ENCODE measurements at regions not wholly inside any gene's neighbourhood (a gene's known extent, or its start where the extent isn't known, plus 50 kb on each side); places are given as distances from the start of the nearest gene placed in this dataset.

DNA sequence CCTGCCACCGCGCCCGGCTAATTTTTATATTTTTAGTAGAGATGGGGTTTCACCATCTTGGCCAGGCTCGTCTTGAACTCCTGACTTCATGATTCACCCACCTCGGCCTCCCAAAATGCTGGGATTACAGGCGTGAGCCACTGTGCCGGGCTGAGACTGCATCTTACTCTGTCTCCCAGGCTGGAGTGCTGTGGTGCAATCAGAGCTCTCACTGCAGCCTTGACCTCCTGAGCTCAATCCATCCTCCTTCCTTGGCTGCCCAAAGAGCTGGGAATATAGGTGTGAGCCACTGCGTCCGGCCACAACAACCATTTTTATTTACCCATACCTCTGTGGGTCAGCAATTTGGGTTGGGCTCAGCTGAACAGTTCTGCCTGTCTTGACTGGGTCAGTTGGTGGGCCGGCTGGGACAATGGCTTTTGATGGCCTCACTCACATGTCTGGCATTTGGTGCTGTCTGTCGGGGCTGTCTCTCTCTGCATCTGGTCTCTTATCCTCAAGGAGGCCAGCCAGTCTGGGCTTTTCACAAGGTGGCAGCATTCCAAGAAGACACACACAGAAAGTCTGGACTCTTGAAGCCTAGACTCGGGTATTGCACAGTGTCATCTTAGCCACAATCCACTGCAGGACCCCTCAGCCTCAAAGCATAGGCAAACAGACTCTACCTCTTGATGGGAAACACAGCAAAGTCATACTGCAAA lies 116.8 kb upstream of the GATA6 start:
- no peak for DNase-seq (ENCODE audit: extremely low read depth, low read depth)
- TF ChIP-seq, protein P1, sequence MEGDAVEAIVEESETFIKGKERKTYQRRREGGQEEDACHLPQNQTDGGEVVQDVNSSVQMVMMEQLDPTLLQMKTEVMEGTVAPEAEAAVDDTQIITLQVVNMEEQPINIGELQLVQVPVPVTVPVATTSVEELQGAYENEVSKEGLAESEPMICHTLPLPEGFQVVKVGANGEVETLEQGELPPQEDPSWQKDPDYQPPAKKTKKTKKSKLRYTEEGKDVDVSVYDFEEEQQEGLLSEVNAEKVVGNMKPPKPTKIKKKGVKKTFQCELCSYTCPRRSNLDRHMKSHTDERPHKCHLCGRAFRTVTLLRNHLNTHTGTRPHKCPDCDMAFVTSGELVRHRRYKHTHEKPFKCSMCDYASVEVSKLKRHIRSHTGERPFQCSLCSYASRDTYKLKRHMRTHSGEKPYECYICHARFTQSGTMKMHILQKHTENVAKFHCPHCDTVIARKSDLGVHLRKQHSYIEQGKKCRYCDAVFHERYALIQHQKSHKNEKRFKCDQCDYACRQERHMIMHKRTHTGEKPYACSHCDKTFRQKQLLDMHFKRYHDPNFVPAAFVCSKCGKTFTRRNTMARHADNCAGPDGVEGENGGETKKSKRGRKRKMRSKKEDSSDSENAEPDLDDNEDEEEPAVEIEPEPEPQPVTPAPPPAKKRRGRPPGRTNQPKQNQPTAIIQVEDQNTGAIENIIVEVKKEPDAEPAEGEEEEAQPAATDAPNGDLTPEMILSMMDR (IDR thresholded peaks at IDR 0.05; ENCODE audit: low read depth, low read length), result no peak

DNA sequence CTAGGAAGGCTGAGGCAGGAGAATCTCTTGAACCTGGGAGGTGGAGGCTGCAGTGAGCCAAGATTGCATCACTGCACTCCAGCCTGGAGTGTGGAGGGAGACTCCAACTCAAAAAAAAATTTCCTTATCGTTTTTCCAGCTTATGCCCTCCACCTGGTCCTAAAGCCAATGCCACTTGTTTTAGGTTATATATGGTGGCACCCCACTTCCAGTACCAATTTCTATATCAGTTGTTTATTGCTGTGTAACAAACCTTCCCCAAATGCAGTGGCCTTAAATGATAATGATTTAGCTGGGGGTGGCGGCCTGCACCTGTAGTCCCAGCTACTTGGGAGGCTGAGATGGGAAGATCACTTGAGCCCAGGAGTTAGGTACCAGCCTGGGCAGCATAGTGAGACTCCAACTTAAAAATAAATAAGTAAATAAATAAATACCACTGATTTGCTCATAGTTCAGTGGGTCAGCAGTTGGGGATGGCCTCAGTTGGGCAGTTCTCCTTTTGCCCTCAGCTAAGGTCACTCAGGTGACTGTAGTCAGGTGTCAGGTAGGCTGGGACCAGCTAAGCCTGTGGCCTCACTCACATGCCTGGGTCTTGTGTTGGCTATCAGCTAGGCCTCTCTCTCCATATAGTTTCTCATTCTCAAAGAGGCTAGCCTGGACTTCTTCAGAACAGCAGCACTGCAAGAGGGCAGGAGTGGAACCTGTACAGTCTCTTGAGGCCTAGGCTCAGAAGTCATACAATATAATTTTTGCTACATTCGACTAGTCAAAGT lies 113.7 kb upstream of the GATA6 start:
- DNase-seq (ENCODE audit: extremely low read depth, low read depth), result no peak
- TF ChIP-seq, protein P1 (IDR thresholded peaks at IDR 0.05; ENCODE audit: low read depth, low read length), result no peak

DNA sequence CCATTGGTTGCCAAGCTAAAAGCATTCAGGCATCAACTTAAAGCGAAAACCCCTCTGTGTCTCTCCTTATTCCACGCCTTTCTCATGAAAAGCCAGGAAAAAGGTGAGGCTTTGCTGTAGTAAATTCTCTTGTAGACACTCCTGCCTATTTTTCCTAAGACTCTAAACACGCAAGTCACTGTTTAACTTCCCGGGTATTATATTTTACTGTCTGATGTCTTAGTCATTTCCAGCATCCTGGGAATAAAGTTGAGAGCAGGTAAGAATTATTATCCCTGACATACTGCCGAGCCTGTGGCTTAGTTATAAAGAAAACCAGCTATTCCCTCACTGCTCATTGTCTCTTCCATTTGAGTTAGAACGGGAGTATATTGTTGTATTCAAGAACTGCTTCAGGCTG lies 112.4 kb upstream of the GATA6 start:
- TF ChIP-seq, protein P1 (IDR thresholded peaks at IDR 0.05; ENCODE audit: low read depth, low read length), result no peak
- no peak for DNase-seq (ENCODE audit: extremely low read depth, low read depth)

DNA sequence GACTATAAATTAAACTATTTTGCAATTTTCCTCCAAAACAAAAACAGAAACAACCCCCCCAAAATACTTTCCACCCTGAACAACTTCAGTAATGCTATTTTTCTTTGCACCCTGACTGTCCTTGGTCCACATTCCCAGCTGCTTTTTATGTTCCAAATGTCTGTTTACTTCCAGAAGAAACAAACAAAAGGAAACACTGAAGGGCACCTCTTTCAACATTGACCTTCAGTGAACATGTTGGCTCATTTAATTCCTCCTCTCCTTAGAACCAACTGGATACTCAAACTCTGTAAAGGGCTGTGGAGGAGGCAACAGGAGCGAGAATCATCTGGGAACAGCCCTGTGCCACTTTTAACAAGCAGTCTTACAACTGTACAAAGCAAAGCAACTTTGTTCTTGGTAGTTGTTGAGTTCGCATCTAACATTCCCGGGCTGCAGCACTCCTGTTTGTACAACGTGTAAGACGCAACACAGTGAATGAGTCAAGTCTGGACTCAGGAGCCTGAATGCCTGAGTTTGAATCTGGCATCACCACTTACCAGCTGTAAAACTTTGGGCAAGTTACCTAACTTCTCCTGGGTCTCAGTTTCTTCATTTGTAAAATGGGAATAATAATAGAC lies 111.4 kb upstream of the GATA6 start:
- DNase-seq (ENCODE audit: extremely low read depth, low read depth), result no peak
- TF ChIP-seq, protein P1 (IDR thresholded peaks at IDR 0.05; ENCODE audit: low read depth, low read length), result no peak

DNA sequence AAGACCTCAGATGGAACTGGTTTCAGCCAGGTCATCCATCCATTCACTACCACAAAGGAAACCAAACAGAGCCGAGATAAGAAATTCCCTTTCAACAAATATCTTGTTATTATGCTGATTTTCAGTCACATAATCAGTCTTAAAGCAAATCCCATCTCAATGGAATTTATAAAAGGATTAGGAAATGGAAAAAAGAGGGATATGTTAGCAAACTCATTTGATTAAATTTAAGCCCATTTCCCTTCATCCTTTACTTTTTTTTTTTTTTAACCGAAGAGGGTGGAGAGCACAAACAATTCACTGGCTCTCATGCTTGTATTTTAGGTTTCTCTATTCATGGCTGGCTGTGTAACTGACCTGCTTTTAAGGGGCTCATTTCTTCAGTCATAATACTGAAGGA lies 109.0 kb upstream of the GATA6 start:
- TF ChIP-seq, protein P1 (IDR thresholded peaks at IDR 0.05; ENCODE audit: low read depth, low read length), result no peak
- DNase-seq (ENCODE audit: extremely low read depth, low read depth), result no peak

DNA sequence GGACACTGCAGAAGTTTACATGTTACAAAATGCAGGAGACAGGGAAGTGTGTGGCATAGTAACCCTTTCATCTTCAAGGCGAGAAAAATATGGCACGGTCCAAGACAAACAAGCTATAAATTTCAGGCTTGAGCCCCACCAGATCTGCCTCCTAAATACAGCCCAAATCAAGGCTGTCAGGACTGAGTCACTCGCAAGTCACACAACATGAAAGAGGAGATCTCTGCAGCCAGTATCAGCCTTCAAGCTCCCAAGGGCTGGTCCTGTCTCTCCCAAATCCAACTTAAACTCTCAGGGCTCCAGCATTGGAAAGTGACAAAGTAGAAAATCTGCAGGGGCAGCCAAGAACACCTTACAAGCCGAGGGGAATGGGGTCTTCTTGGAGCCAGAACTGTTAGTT lies 106.3 kb upstream of the GATA6 start:
- TF ChIP-seq, protein P1 (IDR thresholded peaks at IDR 0.05; ENCODE audit: low read depth, low read length), result no peak
- DNase-seq (ENCODE audit: extremely low read depth, low read depth), result no peak

DNA sequence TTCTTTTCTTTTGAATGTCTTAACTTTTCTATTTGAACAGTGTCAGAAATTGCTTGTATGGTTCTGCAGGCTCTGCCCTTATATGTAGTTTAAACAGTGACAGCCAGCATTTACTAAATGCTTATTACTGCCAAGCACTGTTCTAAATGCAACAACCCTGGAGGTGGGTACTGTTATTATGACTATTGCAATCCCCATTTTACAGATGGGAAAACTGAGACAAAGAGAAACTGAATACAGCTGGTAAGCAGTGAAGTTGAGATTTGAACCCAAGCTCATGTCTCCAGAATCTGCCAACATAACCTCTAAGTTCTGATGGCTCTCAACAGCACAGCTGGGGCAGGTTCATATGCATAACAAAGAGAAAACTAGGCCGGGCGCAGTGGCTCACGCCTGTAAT lies 105.7 kb upstream of the GATA6 start:
- no peak for DNase-seq (ENCODE audit: extremely low read depth, low read depth)
- TF ChIP-seq, protein P1 (IDR thresholded peaks at IDR 0.05; ENCODE audit: low read depth, low read length), result no peak

All from AG09319 (cell line).